ENCODE measurements at regions not wholly inside any gene's neighbourhood (a gene's known extent, or its start where the extent isn't known, plus 50 kb on each side); places are given as distances from the start of the nearest gene placed in this dataset.
A peak's percentile ranks its signal among the peaks of the same experiment; 100 is the strongest.

- no peak overlapping the region for H3K4me2 ChIP-seq (ENCODE audit: control insufficient read depth, insufficient read depth)
- H3K9ac ChIP-seq (ENCODE audit: control insufficient read depth, insufficient read depth, low read length), result no peak overlapping the region
- no peak overlapping the region for H3K27ac ChIP-seq (ENCODE audit: control insufficient read depth, insufficient read depth)
- no peaks in the 10 kb centered on the region for H3K79me2 ChIP-seq (ENCODE audit: control insufficient read depth, insufficient read depth, low read length)
- no peak for FAIRE-seq
- H2AFZ ChIP-seq (ENCODE audit: control insufficient read depth, low read depth, low read length), result no peak overlapping the region
- H3K36me3 ChIP-seq (ENCODE audit: control insufficient read depth in 2 of 2, insufficient read depth in 2 of 2, low read length in 1 of 2), result no peaks in the 10 kb centered on the region
- intact Hi-C loops (cut with micrococcal nuclease; ENCODE audit: unreplicated experiment), result no loop called here
- H3K27me3 ChIP-seq (replicated peaks in 1 of 2; ENCODE audit: control insufficient read depth in 2 of 2, insufficient read depth in 2 of 2, low read length in 1 of 2), result no peaks in the 10 kb centered on the region
- TF ChIP-seq IKZF1 (conservative IDR thresholded peaks at IDR 0.05) (peak; percentile 29), PKNOX1 (IDR thresholded peaks at IDR 0.05) (peak; percentile 66; the same call in 1 of the 2 replicates), NR2F1 (conservative IDR thresholded peaks at IDR 0.05) (0 out of 2 replicates have a peak, but pooled peaks have one; percentile 21), JUNB (IDR thresholded peaks at IDR 0.05) (peak; percentile 20; the same call in 1 of the 2 replicates), SIN3A (IDR thresholded peaks at IDR 0.05; ENCODE audit: low read depth, low read length) (no peak), E2F8 (IDR thresholded peaks at IDR 0.05; ENCODE audit: low read depth, partially characterized antibody) (no peak), BHLHE40 (IDR thresholded peaks at IDR 0.05; ENCODE audit: borderline replicate concordance in 1 of 2, low read depth in 2 of 2, low read length in 1 of 2) (peak in 1 of 2 experiments; percentile 32; a peak in 1 of 4 replicates), PBX3 (IDR thresholded peaks at IDR 0.05; ENCODE audit: insufficient replicate concordance, low read depth, low read length) (peak; percentile 25), DPF2 (IDR thresholded peaks at IDR 0.05) (peak; percentile 64)
- in situ Hi-C loops (cut with MboI), result no loop called here
- no peaks in the 10 kb centered on the region for H4K20me1 ChIP-seq (ENCODE audit: control insufficient read depth, insufficient read depth)
- SMC1A ChIA-PET (ENCODE audit: uncharacterized antibody, unreplicated experiment), result no interaction called here
- no TSS peak for BruUV-seq (replicated peaks)
- RAD21 ChIA-PET (ENCODE audit: unreplicated experiment), result interaction anchor here (0.9 kb wide), 1 partner anchor 76 kb away, joined by 3 read pairs; no protein-coding TSS in a partner anchor
- CTCF ChIA-PET, result no interaction called here
- DNase-seq (ENCODE audit: low read depth, low spot score), result peak; percentile 11
- no peak overlapping the region for H3K4me3 ChIP-seq
- no peaks in the 10 kb centered on the region; the same call in 2 of the 3 replicates for H3K9me3 ChIP-seq (replicated peaks; ENCODE audit: control insufficient read depth, insufficient read depth, low read length)
- ATAC-seq, result peak; percentile 90
- no peaks in the 10 kb centered on the region for H3K4me1 ChIP-seq (ENCODE audit: control insufficient read depth, insufficient read depth, low read length)
- POLR2A ChIA-PET, result no interaction called here
- WGBS (ENCODE audit: insufficient coverage, insufficient replicate concordance, low lambda C conversion rate, missing lambda C conversion rate), result 17% methylated on average over 6 of the region's 6 CpGs
Observed at GRCh38 chr19:30105727-30106126, 163.7 kb downstream of the URI1 start.
